ENCODE measurements at regions not wholly inside any gene's neighbourhood (a gene's known extent, or its start where the extent isn't known, plus 50 kb on each side); places are given as distances from the start of the nearest gene placed in this dataset.

GRCh38 chr5:125186911-125187375, 440.5 kb upstream of the ZNF608 start:
- no peak for DNase-seq (ENCODE audit: low read depth in 1 of 2, low spot score in 1 of 2)
- no peak for TF ChIP-seq JUND (IDR thresholded peaks at IDR 0.05; ENCODE audit: low read depth)
- in situ Hi-C loops (cut with HindIII; ENCODE audit: low pct_unique_long_range_greater_than_20kb, low sequenced_read_pairs): no loop called here

- in situ Hi-C loops (cut with HindIII; ENCODE audit: low pct_unique_long_range_greater_than_20kb, low sequenced_read_pairs): no loop called here
- TF ChIP-seq JUND (IDR thresholded peaks at IDR 0.05; ENCODE audit: low read depth): no peak
Measured at GRCh38 chr5:125189531-125189941, 443.1 kb upstream of the ZNF608 start.

GRCh38 chr5:125190232-125191087, 444.0 kb upstream of the ZNF608 start:
- TF ChIP-seq JUND (IDR thresholded peaks at IDR 0.05; ENCODE audit: low read depth): no peak
- peak in 1 of 2 experiments; percentile 35 for DNase-seq (ENCODE audit: low read depth in 1 of 2, low spot score in 1 of 2)

More at GRCh38 chr5:125189531-125189941, 443.1 kb upstream of the ZNF608 start:
- DNase-seq (ENCODE audit: low read depth in 1 of 2, low spot score in 1 of 2): no peak

GRCh38 chr5:125194883-125195282, 448.4 kb upstream of the ZNF608 start:
- no peak for TF ChIP-seq JUND (IDR thresholded peaks at IDR 0.05; ENCODE audit: low read depth)
- in situ Hi-C loops (cut with HindIII; ENCODE audit: low pct_unique_long_range_greater_than_20kb, low sequenced_read_pairs): no loop called here
- no peak for DNase-seq (ENCODE audit: low read depth in 1 of 2, low spot score in 1 of 2)

More at GRCh38 chr5:125190232-125191087, 444.0 kb upstream of the ZNF608 start:
- in situ Hi-C loops (cut with HindIII; ENCODE audit: low pct_unique_long_range_greater_than_20kb, low sequenced_read_pairs): no loop called here

- in situ Hi-C loops (cut with HindIII; ENCODE audit: low pct_unique_long_range_greater_than_20kb, low sequenced_read_pairs): no loop called here
- DNase-seq (ENCODE audit: low read depth in 1 of 2, low spot score in 1 of 2): no peak
- TF ChIP-seq JUND (IDR thresholded peaks at IDR 0.05; ENCODE audit: low read depth): no peak
Measured at GRCh38 chr5:125196481-125197111, 450.2 kb upstream of the ZNF608 start.

GRCh38 chr5:125197321-125197720, 450.9 kb upstream of the ZNF608 start:
- in situ Hi-C loops (cut with HindIII; ENCODE audit: low pct_unique_long_range_greater_than_20kb, low sequenced_read_pairs): no loop called here
- DNase-seq (ENCODE audit: low read depth in 1 of 2, low spot score in 1 of 2): no peak
- no peak for TF ChIP-seq JUND (IDR thresholded peaks at IDR 0.05; ENCODE audit: low read depth)

- in situ Hi-C loops (cut with HindIII; ENCODE audit: low pct_unique_long_range_greater_than_20kb, low sequenced_read_pairs): no loop called here
- no peak for TF ChIP-seq JUND (IDR thresholded peaks at IDR 0.05; ENCODE audit: low read depth)
- DNase-seq (ENCODE audit: low read depth in 1 of 2, low spot score in 1 of 2): peak; percentile 5 to 69
Measured at GRCh38 chr5:125198270-125198974, 452.0 kb upstream of the ZNF608 start.

- no peak for TF ChIP-seq JUND (IDR thresholded peaks at IDR 0.05; ENCODE audit: low read depth)
- in situ Hi-C loops (cut with HindIII; ENCODE audit: low pct_unique_long_range_greater_than_20kb, low sequenced_read_pairs): no loop called here
- DNase-seq (ENCODE audit: low read depth in 1 of 2, low spot score in 1 of 2): no peak
Measured at GRCh38 chr5:125199373-125199772, 452.9 kb upstream of the ZNF608 start.

- no peak for DNase-seq (ENCODE audit: low read depth in 1 of 2, low spot score in 1 of 2)
- no peak for TF ChIP-seq JUND (IDR thresholded peaks at IDR 0.05; ENCODE audit: low read depth)
- in situ Hi-C loops (cut with HindIII; ENCODE audit: low pct_unique_long_range_greater_than_20kb, low sequenced_read_pairs): no loop called here
Measured at GRCh38 chr5:125199968-125200865, 453.8 kb upstream of the ZNF608 start.

GRCh38 chr5:125200866-125201373, 454.5 kb upstream of the ZNF608 start:
- in situ Hi-C loops (cut with HindIII; ENCODE audit: low pct_unique_long_range_greater_than_20kb, low sequenced_read_pairs): no loop called here
- DNase-seq (ENCODE audit: low read depth in 1 of 2, low spot score in 1 of 2): no peak
- TF ChIP-seq JUND (IDR thresholded peaks at IDR 0.05; ENCODE audit: low read depth): no peak

GRCh38 chr5:125201446-125202052, 455.1 kb upstream of the ZNF608 start:
- in situ Hi-C loops (cut with HindIII; ENCODE audit: low pct_unique_long_range_greater_than_20kb, low sequenced_read_pairs): no loop called here
- no peak for TF ChIP-seq JUND (IDR thresholded peaks at IDR 0.05; ENCODE audit: low read depth)
- no peak for DNase-seq (ENCODE audit: low read depth in 1 of 2, low spot score in 1 of 2)
